HCT116 (cell line): ENCODE measurements at regions not wholly inside any gene's neighbourhood (a gene's known extent, or its start where the extent isn't known, plus 50 kb on each side); places are given as distances from the start of the nearest gene placed in this dataset.
"Not testable (repeated sequence)": the region's sequence is repeated elsewhere in the genome, so short reads cannot be mapped to it uniquely, and the experiment has no call there.

ENCODE experiments used
- ATAC-seq: fragments of 200-7000 bp; cut with Tn5 transposase; 2 replicates; pipeline ENCODE4 v1.9.1; 2020; ENCODE audit warnings: mild to moderate bottlenecking, moderate library complexity
- BruUV-seq: library from RNA; stranded (reverse); fragments of 400-500 nt; replicated peaks from 2 replicates; lab custom pipeline; 2021; lab: Mats Ljungman, UMichigan
- CTCF ChIA-PET: fragments of 300-600 bp; sonication (Branson Sonifier 250); formaldehyde crosslinking; loops from one replicate; lab custom pipeline; 2021; ENCODE audit warnings: antibody characterized with exemption; lab: Charles Lee
- POLR2A ChIA-PET: fragments of 300-600, 350-600 bp; sonication (Branson Sonifier 250); formaldehyde crosslinking; loops from one replicate; lab custom pipeline; 2021; ENCODE audit warnings: antibody characterized with exemption; lab: Charles Lee
- RAD21 ChIA-PET, 2 experiments: fragments of 300-600 bp; sonication (Branson Sonifier 250); formaldehyde crosslinking; loops; one replicate each; lab custom pipeline; 2023; ENCODE audit warnings: low total read pairs in 2 of 2; ENCODE audit not compliant: uncharacterized antibody in 2 of 2, unreplicated experiment in 2 of 2, low non-redundant PET in 1 of 2; lab: Charles Lee
- DNase-seq: peaks from one replicate; pipeline ENCODE4 v3.0.0-alpha.2; 2010; ENCODE audit warnings: low read depth, low spot score
- H2AFZ ChIP-seq: fragments of 200-600 bp; shearing (Covaris generic), sonication (generic); 2 replicates; pipeline ENCODE4 v1.6.1; 2017; ENCODE audit warnings: low read depth, mixed run types, mixed read lengths, antibody characterized with exemption, low read length; ENCODE audit not compliant: poor library complexity, severe bottlenecking
- H3K27ac ChIP-seq: 2 replicates; pipeline ENCODE4 v1.5.1; 2012; ENCODE audit warnings: low read depth, low read length
- H3K27me3 ChIP-seq: fragments of 200-600 bp; sonication (generic); 2 replicates; pipeline ENCODE4 v1.6.1; 2016; ENCODE audit warnings: mixed run types, low read length, mixed read lengths; ENCODE audit not compliant: insufficient read depth
- H3K36me3 ChIP-seq, 2 experiments: fragments of 200-500 bp in 1 of 2; fragments of 200-600 bp in 1 of 2; sonication (Bioruptor generic) in 1 of 2; sonication (generic) in 1 of 2; 2 replicates each; pipeline versions ENCODE4 v1.5.1 to v1.6.1; 2014 to 2016; ENCODE audit warnings: low read length in 2 of 2, inconsistent platforms in 1 of 2, mixed read lengths in 1 of 2, mixed run types in 1 of 2; ENCODE audit not compliant: insufficient read depth in 2 of 2, control insufficient read depth in 1 of 2
- H3K4me1 ChIP-seq, 2 experiments: fragments of 200-600 bp in 1 of 2; sonication (generic) in 1 of 2; 2 replicates each; pipeline versions ENCODE4 v1.5.1 to v1.6.1; 2012 to 2017; ENCODE audit warnings: low read length in 2 of 2, inconsistent platforms in 1 of 2, mild to moderate bottlenecking in 1 of 2, mixed read lengths in 1 of 2, mixed run types in 1 of 2, moderate library complexity in 1 of 2; ENCODE audit not compliant: insufficient read depth in 2 of 2, control insufficient read depth in 1 of 2
- H3K4me2 ChIP-seq: fragments of 200-600 bp; sonication (generic); 2 replicates; pipeline ENCODE4 v1.6.1; 2017; ENCODE audit warnings: mixed run types, low read length, mixed read lengths
- H3K4me3 ChIP-seq, 2 experiments: fragments of 200-600 bp in 1 of 2; sonication (generic) in 1 of 2; replicated peaks in 1 of 2; 2 replicates each; pipeline ENCODE4 v1.5.1; 2011 to 2016; ENCODE audit warnings: low read length in 2 of 2, control low read depth in 1 of 2, low read depth in 1 of 2, mild to moderate bottlenecking in 1 of 2, mixed read lengths in 1 of 2, mixed run types in 1 of 2
- H3K79me2 ChIP-seq: fragments of 200-600 bp; sonication (generic); 2 replicates; pipeline ENCODE4 v1.6.1; 2017; ENCODE audit warnings: mild to moderate bottlenecking, mixed run types, low read length, moderate library complexity, mixed read lengths; ENCODE audit not compliant: insufficient read depth
- H3K9ac ChIP-seq: fragments of 200-600 bp; sonication (generic); 2 replicates; pipeline ENCODE4 v1.6.1; 2016; ENCODE audit warnings: low read length, mixed read lengths
- H3K9me2 ChIP-seq: fragments of 200-600 bp; sonication (generic), shearing (Covaris generic); 2 replicates; pipeline ENCODE4 v1.6.1; 2017; ENCODE audit warnings: mixed run types, mild to moderate bottlenecking, moderate library complexity; ENCODE audit not compliant: insufficient read depth
- H3K9me3 ChIP-seq, 2 experiments: fragments of 200-500 bp in 1 of 2; fragments of 200-600 bp in 1 of 2; sonication (Bioruptor generic) in 1 of 2; sonication (generic) in 1 of 2; 2 replicates each; pipeline ENCODE4 v1.6.1; 2014 to 2017; ENCODE audit warnings: low read length in 2 of 2, mixed read lengths in 2 of 2, inconsistent platforms in 1 of 2, low read depth in 1 of 2, mild to moderate bottlenecking in 1 of 2, mixed run types in 1 of 2, moderate library complexity in 1 of 2; ENCODE audit not compliant: control insufficient read depth in 1 of 2, insufficient read depth in 1 of 2
- H4K20me1 ChIP-seq: fragments of 200-600 bp; sonication (generic), shearing (Covaris generic); 2 replicates; pipeline ENCODE4 v1.6.1; 2017; ENCODE audit warnings: mixed run types, mild to moderate bottlenecking, moderate library complexity; ENCODE audit not compliant: insufficient read depth
- CBX3 ChIP-seq: IDR thresholded peaks from 2 replicates; pipeline ENCODE4 v1.6.1; 2012; ENCODE audit warnings: low read depth
- EGR1 ChIP-seq: IDR thresholded peaks from 2 replicates; pipeline ENCODE4 v1.6.1; 2012; ENCODE audit warnings: low read depth
- POLR2AphosphoS5 ChIP-seq: IDR thresholded peaks from 2 replicates; pipeline ENCODE4 v1.6.1; 2011; ENCODE audit warnings: mild to moderate bottlenecking, low read depth, low read length, moderate library complexity
- RAD21 ChIP-seq: IDR thresholded peaks from 2 replicates; pipeline ENCODE4 v1.6.1; 2012; ENCODE audit warnings: low read depth, mild to moderate bottlenecking
- SP1 ChIP-seq: IDR thresholded peaks from 2 replicates; pipeline ENCODE4 v1.6.1; 2012; ENCODE audit warnings: low read depth
- SRF ChIP-seq: IDR thresholded peaks from 2 replicates; pipeline ENCODE4 v1.6.1; 2012; ENCODE audit warnings: low read depth
- TCF7L2 ChIP-seq: IDR thresholded peaks from 2 replicates; pipeline ENCODE4 v1.7.0; 2011; ENCODE audit warnings: borderline replicate concordance, inconsistent platforms; ENCODE audit not compliant: insufficient read depth, insufficient read length; ENCODE audit errors: extremely low read depth
- intact Hi-C: fragments of 100-400 bp; cut with micrococcal nuclease; formaldehyde crosslinking; loops from 2 replicates; pipeline ENCODE4 v1.10.0; 2022
- TF ChIP-seq, protein P1 (sequence below): IDR thresholded peaks from 2 replicates; pipeline ENCODE4 v1.6.1; 2012; ENCODE audit warnings: low read depth

DNA sequence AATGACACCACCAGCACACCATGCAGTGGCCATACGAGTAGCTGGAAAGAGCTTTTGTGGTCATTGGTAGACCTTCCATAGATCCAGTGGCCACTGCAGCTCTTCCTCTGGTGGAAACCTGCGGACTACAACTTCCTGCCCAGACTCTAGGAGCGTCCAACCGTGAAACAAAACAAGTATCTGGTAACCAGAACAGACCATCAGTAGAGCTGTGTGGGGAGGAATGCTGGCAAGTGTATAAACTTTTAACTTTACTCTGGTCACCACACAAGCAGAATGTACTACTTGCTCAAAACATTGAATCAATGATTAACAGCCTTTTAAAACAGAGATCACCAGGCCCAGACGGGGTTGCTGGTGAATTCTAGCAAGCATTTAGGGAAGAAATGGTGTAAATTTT, 154.7 kb upstream of the DGKB start (continued):
- TF ChIP-seq, protein P1, sequence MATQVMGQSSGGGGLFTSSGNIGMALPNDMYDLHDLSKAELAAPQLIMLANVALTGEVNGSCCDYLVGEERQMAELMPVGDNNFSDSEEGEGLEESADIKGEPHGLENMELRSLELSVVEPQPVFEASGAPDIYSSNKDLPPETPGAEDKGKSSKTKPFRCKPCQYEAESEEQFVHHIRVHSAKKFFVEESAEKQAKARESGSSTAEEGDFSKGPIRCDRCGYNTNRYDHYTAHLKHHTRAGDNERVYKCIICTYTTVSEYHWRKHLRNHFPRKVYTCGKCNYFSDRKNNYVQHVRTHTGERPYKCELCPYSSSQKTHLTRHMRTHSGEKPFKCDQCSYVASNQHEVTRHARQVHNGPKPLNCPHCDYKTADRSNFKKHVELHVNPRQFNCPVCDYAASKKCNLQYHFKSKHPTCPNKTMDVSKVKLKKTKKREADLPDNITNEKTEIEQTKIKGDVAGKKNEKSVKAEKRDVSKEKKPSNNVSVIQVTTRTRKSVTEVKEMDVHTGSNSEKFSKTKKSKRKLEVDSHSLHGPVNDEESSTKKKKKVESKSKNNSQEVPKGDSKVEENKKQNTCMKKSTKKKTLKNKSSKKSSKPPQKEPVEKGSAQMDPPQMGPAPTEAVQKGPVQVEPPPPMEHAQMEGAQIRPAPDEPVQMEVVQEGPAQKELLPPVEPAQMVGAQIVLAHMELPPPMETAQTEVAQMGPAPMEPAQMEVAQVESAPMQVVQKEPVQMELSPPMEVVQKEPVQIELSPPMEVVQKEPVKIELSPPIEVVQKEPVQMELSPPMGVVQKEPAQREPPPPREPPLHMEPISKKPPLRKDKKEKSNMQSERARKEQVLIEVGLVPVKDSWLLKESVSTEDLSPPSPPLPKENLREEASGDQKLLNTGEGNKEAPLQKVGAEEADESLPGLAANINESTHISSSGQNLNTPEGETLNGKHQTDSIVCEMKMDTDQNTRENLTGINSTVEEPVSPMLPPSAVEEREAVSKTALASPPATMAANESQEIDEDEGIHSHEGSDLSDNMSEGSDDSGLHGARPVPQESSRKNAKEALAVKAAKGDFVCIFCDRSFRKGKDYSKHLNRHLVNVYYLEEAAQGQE, result no peak
- TF ChIP-seq EGR1 (no peak), POLR2AphosphoS5 (no peak), TCF7L2 (no peak), SP1 (no peak), CBX3 (no peak), SRF (no peak), RAD21 (no peak)
- TF ChIP-seq, all 23 proteins: peak for 0

DNA sequence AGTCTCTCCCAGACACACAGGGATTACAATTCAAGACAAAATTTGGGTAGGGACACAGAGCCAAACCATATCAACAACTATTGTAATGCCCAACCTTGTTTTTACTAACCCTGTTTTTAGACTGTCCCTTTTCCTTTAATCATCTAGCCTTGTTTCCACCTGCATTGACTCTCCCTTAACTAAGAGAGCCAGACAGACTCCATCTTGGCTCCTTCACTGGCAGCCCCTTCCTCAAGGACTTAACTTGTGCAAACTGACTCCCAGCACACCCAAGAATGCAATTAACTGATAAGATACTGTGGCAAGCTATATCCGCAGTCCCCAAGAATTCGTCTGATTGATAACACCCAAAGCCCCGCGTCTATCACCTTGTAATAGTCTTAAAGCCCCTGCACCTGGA, 151.8 kb upstream of the DGKB start:
- H3K4me2 ChIP-seq, H2AFZ ChIP-seq, H3K4me3 ChIP-seq, H3K27me3 ChIP-seq, CTCF ChIA-PET, H3K9me3 ChIP-seq, POLR2A ChIA-PET, RAD21 ChIA-PET, H3K79me2 ChIP-seq, H3K9me2 ChIP-seq, H3K27ac ChIP-seq, intact Hi-C loops, DNase-seq, H3K9ac ChIP-seq, H4K20me1 ChIP-seq, H3K4me1 ChIP-seq, ATAC-seq, H3K36me3 ChIP-seq, BruUV-seq: not testable (repeated sequence)
